ENCODE measurements at regions not wholly inside any gene's neighbourhood (a gene's known extent, or its start where the extent isn't known, plus 50 kb on each side); places are given as distances from the start of the nearest gene placed in this dataset.

DNA sequence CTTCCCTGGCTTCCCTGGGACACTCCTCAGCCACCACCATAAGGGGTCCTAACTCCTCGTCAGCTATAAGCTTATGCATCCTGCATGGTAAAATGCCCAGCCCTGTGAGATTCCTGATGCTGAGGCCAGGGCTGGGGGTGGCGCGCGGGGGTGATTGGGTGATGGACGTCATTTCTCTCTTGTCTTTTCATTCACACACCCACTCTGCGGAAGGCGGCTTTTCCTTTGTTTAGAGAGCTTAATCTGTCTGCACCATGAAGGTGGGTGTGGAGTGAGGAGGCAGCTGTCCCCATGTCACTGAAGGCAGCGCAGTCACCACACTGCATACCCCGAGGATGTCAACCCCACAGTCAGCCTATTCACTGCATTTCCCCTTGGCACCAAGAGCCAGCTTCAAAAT is 110.0 kb upstream of the NSMCE3 start:
- H3K18ac ChIP-seq (ENCODE audit: insufficient read length, low read depth, low read length) = no peak overlapping the region
- no peak overlapping the region for H3K4me3 Mint-ChIP-seq
- peaks cover 3% of the 10 kb centered on the region for H3K79me1 ChIP-seq (ENCODE audit: insufficient read depth, low read depth, low read length, poor library complexity, severe bottlenecking)
- H2BK5ac ChIP-seq (ENCODE audit: insufficient read length, low read length) = no peak overlapping the region
- no peaks in the 10 kb centered on the region; a peak in 1 of 7 replicates for H3K36me3 Mint-ChIP-seq (ENCODE audit: insufficient read depth in 1 of 3, low read depth in 3 of 3)
- no CpG with 5 or more reads among the region's 9 CpGs for WGBS (ENCODE audit: extremely low coverage, insufficient read length, low lambda C conversion rate)
- no peaks in the 10 kb centered on the region; the same call in 1 of the 2 replicates for H3K79me2 ChIP-seq (ENCODE audit: insufficient read depth, low read length)
- H4K5ac ChIP-seq (ENCODE audit: insufficient read length, low read depth, low read length) = no peak overlapping the region
- no peak overlapping the region for H4K91ac ChIP-seq (ENCODE audit: insufficient read length, low read depth, low read length)
- no peak overlapping the region for H3K23ac ChIP-seq (ENCODE audit: insufficient read length, low read depth, low read length)
- H3K14ac ChIP-seq (ENCODE audit: insufficient read depth, low read length) = no peak overlapping the region; the same call in 1 of the 2 replicates
- H2AK5ac ChIP-seq (ENCODE audit: insufficient read length, low read length) = no peak overlapping the region
- H4K20me1 ChIP-seq (ENCODE audit: control insufficient read depth, insufficient read depth, insufficient read length) = no peaks in the 10 kb centered on the region
- H3K9me3 ChIP-seq (ENCODE audit: control insufficient read depth, low read depth, low read length) = no peaks in the 10 kb centered on the region
- H2BK20ac ChIP-seq (ENCODE audit: low read depth, low read length, poor library complexity, severe bottlenecking) = no peak overlapping the region
- no peaks in the 10 kb centered on the region for H3K27me3 Mint-ChIP-seq (ENCODE audit: low read depth)
- no peak overlapping the region for H2BK12ac ChIP-seq (ENCODE audit: insufficient read length, low read depth, low read length)
- H3K4me1 Mint-ChIP-seq = peaks cover 23 to 29% of the 10 kb centered on the region in 2 experiments
- H3T11ph ChIP-seq (ENCODE audit: low read length) = no peak overlapping the region
- TF ChIP-seq, protein P1, sequence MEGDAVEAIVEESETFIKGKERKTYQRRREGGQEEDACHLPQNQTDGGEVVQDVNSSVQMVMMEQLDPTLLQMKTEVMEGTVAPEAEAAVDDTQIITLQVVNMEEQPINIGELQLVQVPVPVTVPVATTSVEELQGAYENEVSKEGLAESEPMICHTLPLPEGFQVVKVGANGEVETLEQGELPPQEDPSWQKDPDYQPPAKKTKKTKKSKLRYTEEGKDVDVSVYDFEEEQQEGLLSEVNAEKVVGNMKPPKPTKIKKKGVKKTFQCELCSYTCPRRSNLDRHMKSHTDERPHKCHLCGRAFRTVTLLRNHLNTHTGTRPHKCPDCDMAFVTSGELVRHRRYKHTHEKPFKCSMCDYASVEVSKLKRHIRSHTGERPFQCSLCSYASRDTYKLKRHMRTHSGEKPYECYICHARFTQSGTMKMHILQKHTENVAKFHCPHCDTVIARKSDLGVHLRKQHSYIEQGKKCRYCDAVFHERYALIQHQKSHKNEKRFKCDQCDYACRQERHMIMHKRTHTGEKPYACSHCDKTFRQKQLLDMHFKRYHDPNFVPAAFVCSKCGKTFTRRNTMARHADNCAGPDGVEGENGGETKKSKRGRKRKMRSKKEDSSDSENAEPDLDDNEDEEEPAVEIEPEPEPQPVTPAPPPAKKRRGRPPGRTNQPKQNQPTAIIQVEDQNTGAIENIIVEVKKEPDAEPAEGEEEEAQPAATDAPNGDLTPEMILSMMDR (conservative IDR thresholded peaks at IDR 0.05) = no peak
- H2BK120ac ChIP-seq (ENCODE audit: low read depth, low read length, poor library complexity, severe bottlenecking) = no peak overlapping the region
- no peaks in the 10 kb centered on the region for H3K23me2 ChIP-seq (ENCODE audit: insufficient read length, low read depth, low read length, poor library complexity, severe bottlenecking)
- no peak overlapping the region for H3K9ac ChIP-seq (ENCODE audit: extremely low read depth, insufficient read length, low read length)
- no peaks in the 10 kb centered on the region for H3K27me3 ChIP-seq (ENCODE audit: insufficient read depth, low read length)
- DNase-seq = no peak
- no peak overlapping the region for H3K4me2 ChIP-seq (ENCODE audit: insufficient read depth, insufficient read length, low read length)
- H3K4me1 ChIP-seq (ENCODE audit: insufficient read depth, low read length) = 0 out of 2 replicates have a peak, but pooled peaks cover 3% of the 10 kb centered on the region
- no peak overlapping the region for H3K4ac ChIP-seq (ENCODE audit: low read depth, low read length)
- H2AFZ ChIP-seq (ENCODE audit: low read length) = no peak overlapping the region
- no peak overlapping the region for H3K27ac Mint-ChIP-seq
- no peak overlapping the region for H2BK15ac ChIP-seq (ENCODE audit: low read depth, low read length)
- H3K9me3 Mint-ChIP-seq = no peaks in the 10 kb centered on the region
- no peak overlapping the region for H3K27ac ChIP-seq (ENCODE audit: insufficient read length, low read depth, low read length)
- H4K8ac ChIP-seq (replicated peaks; ENCODE audit: insufficient read length, low read depth, low read length) = no peak overlapping the region
- H3K56ac ChIP-seq (ENCODE audit: insufficient read length, low read depth, low read length) = no peak overlapping the region

All from H9 (cell line).